Neural cell (in vitro differentiated cells): ENCODE measurements at regions not wholly inside any gene's neighbourhood (a gene's known extent, or its start where the extent isn't known, plus 50 kb on each side); places are given as distances from the start of the nearest gene placed in this dataset.

Source experiments
- H2AFZ ChIP-seq: fragments of 200-600, 300-800 bp; sonication (generic), shearing (Covaris generic); 2 replicates; pipeline ENCODE4 v1.6.0; 2014; ENCODE audit warnings: low read depth, mild to moderate bottlenecking, antibody characterized with exemption, low read length, moderate library complexity
- H3F3A ChIP-seq: fragments of 200-600 bp; shearing (Covaris generic); 2 replicates; pipeline ENCODE4 v1.6.1; 2016; ENCODE audit warnings: mild to moderate bottlenecking, moderate library complexity, mixed read lengths, antibody characterized with exemption, low read length; ENCODE audit not compliant: insufficient read depth, poor library complexity, severe bottlenecking
- H3K27ac ChIP-seq: fragments of 200-600, 300-800 bp; sonication (generic), shearing (Covaris generic); 2 replicates; pipeline ENCODE4 v1.5.1; 2014; ENCODE audit warnings: mild to moderate bottlenecking, low read length, moderate library complexity
- H3K27me3 ChIP-seq: fragments of 300-800, 200-600 bp; sonication (generic), shearing (Covaris generic); 2 replicates; pipeline ENCODE4 v1.6.0; 2014; ENCODE audit warnings: mild to moderate bottlenecking, low read depth, low read length, moderate library complexity; ENCODE audit not compliant: insufficient read depth
- H3K36me3 ChIP-seq: fragments of 300-800, 200-600 bp; sonication (generic), shearing (Covaris generic); 2 replicates; pipeline ENCODE4 v1.5.1; 2014; ENCODE audit warnings: mild to moderate bottlenecking, antibody characterized with exemption, low read length, moderate library complexity; ENCODE audit not compliant: insufficient read depth
- H3K4me2 ChIP-seq: fragments of 300-800, 200-600 bp; sonication (generic), shearing (Covaris generic); 2 replicates; pipeline ENCODE4 v1.6.0; 2014; ENCODE audit warnings: mild to moderate bottlenecking, low read length
- H3K4me3 ChIP-seq: fragments of 300-800, 200-600 bp; sonication (generic), shearing (Covaris generic); 2 replicates; pipeline ENCODE4 v1.5.1; 2014; ENCODE audit warnings: mild to moderate bottlenecking, low read length, moderate library complexity
- H3K79me2 ChIP-seq: fragments of 200-600 bp; shearing (Covaris generic); replicated peaks from 2 replicates; pipeline ENCODE4 v1.6.0; 2014; ENCODE audit warnings: mild to moderate bottlenecking, low read length, moderate library complexity; ENCODE audit not compliant: insufficient read depth
- H3K9ac ChIP-seq: fragments of 300-800, 200-600 bp; sonication (generic), shearing (Covaris generic); 2 replicates; pipeline ENCODE4 v1.6.1; 2016; ENCODE audit warnings: mild to moderate bottlenecking, low read length, mixed read lengths
- H3K9me2 ChIP-seq: fragments of 200-600 bp; shearing (Covaris generic); 2 replicates; pipeline ENCODE4 v1.6.1; 2016; ENCODE audit warnings: mild to moderate bottlenecking, low read length, mixed read lengths; ENCODE audit not compliant: insufficient read depth
- H3K9me3 ChIP-seq: fragments of 200-600, 300-800 bp; sonication (generic), shearing (Covaris generic); 2 replicates; pipeline ENCODE4 v1.6.1; 2016; ENCODE audit warnings: mild to moderate bottlenecking, mixed run types, low read length, moderate library complexity, mixed read lengths
- H4K20me1 ChIP-seq: fragments of 200-600 bp; shearing (Covaris generic); 2 replicates; pipeline ENCODE4 v1.6.1; 2016; ENCODE audit warnings: mild to moderate bottlenecking, mixed run types; ENCODE audit not compliant: insufficient read depth
- CTCF ChIP-seq: fragments of 450-650 bp; IDR thresholded peaks from 2 replicates; pipeline ENCODE4 v1.5.1; 2014; ENCODE audit warnings: antibody characterized with exemption, mild to moderate bottlenecking, moderate library complexity; ENCODE audit not compliant: poor library complexity, severe bottlenecking
- EP300 ChIP-seq: fragments of 450-650 bp; conservative IDR thresholded peaks from 2 replicates; pipeline ENCODE4 v1.6.1; 2014; ENCODE audit warnings: antibody characterized with exemption, mild to moderate bottlenecking, moderate library complexity; ENCODE audit not compliant: poor library complexity, severe bottlenecking
- EZH2 ChIP-seq: fragments of 200-600, 300-800 bp; shearing (Covaris generic), sonication (generic); IDR thresholded peaks from 2 replicates; pipeline ENCODE4 v1.6.1; 2014; ENCODE audit warnings: antibody characterized with exemption, low read length, borderline replicate concordance, mild to moderate bottlenecking; ENCODE audit not compliant: insufficient read depth, poor library complexity, severe bottlenecking
- MXI1 ChIP-seq: fragments of 450-650 bp; conservative IDR thresholded peaks from 2 replicates; pipeline ENCODE4 v1.6.1; 2014; ENCODE audit warnings: antibody characterized with exemption, mild to moderate bottlenecking; ENCODE audit not compliant: poor library complexity, severe bottlenecking
- POLR2AphosphoS5 ChIP-seq: IDR thresholded peaks from 2 replicates; pipeline ENCODE4 v1.6.1; 2012
- RAD21 ChIP-seq: fragments of 450-650 bp; conservative IDR thresholded peaks from 2 replicates; pipeline ENCODE4 v1.6.1; 2014; ENCODE audit warnings: antibody characterized with exemption, mild to moderate bottlenecking, moderate library complexity
- SMC3 ChIP-seq: fragments of 450-650 bp; conservative IDR thresholded peaks from 2 replicates; pipeline ENCODE4 v1.6.1; 2014; ENCODE audit warnings: antibody characterized with exemption, mild to moderate bottlenecking, moderate library complexity; ENCODE audit not compliant: poor library complexity
- TAF1 ChIP-seq: IDR thresholded peaks from 2 replicates; pipeline ENCODE4 v1.6.1; 2012; ENCODE audit warnings: low read depth
- TF ChIP-seq, protein P1 (sequence below): IDR thresholded peaks from 2 replicates; pipeline ENCODE4 v1.6.1; 2012; ENCODE audit warnings: borderline replicate concordance

- peaks cover 10% of the 10 kb centered on the region for H3K27me3 ChIP-seq
These were observed 197.5 kb downstream of the BUB3 start for GRCh38 chr10:123351715-123352114.

DNA sequence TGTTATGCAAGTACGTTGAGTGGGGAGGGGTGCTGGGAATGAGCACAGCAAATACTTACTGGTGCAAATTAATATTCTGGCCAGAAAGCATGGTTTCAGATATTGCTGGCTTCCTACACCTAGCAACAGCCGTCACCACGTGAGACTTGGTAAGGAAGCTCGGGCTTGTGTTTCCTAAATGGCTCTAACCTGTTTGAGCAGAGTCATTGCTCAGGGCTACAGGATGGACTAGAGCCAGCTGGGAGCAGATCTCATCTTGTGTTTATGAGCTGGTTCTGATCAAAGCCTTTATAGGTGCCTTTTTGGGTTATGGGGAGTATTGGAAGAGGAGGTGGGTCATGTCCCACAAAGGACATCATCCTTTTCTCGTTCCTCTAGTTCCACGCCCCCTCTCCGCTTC, 200.3 kb downstream of the BUB3 start:
- H3F3A ChIP-seq: no peaks in the 10 kb centered on the region
- H3K27me3 ChIP-seq: peaks cover 29% of the 10 kb centered on the region
- no peak overlapping the region for H2AFZ ChIP-seq
- H3K27ac ChIP-seq: no peak overlapping the region
- no peaks in the 10 kb centered on the region for H3K9me3 ChIP-seq
- no peak overlapping the region for H3K4me2 ChIP-seq
- H3K9me2 ChIP-seq: no peaks in the 10 kb centered on the region
- H3K79me2 ChIP-seq: no peaks in the 10 kb centered on the region
- no peak overlapping the region for H3K9ac ChIP-seq
- no peaks in the 10 kb centered on the region for H3K36me3 ChIP-seq
- TF ChIP-seq EP300 (no peak), TAF1 (no peak)
- no peak overlapping the region for H3K4me3 ChIP-seq
- H4K20me1 ChIP-seq: no peaks in the 10 kb centered on the region

More at GRCh38 chr10:123351715-123352114, 197.5 kb downstream of the BUB3 start:
- H3K9me3 ChIP-seq: no peaks in the 10 kb centered on the region
- no peak overlapping the region for H2AFZ ChIP-seq
- H3F3A ChIP-seq: no peaks in the 10 kb centered on the region
- no peaks in the 10 kb centered on the region for H4K20me1 ChIP-seq
- no peak overlapping the region for H3K9ac ChIP-seq
- no peaks in the 10 kb centered on the region for H3K79me2 ChIP-seq
- no peaks in the 10 kb centered on the region for H3K36me3 ChIP-seq
- no peaks in the 10 kb centered on the region for H3K9me2 ChIP-seq
- no peak overlapping the region for H3K4me3 ChIP-seq
- TF ChIP-seq, protein P1, sequence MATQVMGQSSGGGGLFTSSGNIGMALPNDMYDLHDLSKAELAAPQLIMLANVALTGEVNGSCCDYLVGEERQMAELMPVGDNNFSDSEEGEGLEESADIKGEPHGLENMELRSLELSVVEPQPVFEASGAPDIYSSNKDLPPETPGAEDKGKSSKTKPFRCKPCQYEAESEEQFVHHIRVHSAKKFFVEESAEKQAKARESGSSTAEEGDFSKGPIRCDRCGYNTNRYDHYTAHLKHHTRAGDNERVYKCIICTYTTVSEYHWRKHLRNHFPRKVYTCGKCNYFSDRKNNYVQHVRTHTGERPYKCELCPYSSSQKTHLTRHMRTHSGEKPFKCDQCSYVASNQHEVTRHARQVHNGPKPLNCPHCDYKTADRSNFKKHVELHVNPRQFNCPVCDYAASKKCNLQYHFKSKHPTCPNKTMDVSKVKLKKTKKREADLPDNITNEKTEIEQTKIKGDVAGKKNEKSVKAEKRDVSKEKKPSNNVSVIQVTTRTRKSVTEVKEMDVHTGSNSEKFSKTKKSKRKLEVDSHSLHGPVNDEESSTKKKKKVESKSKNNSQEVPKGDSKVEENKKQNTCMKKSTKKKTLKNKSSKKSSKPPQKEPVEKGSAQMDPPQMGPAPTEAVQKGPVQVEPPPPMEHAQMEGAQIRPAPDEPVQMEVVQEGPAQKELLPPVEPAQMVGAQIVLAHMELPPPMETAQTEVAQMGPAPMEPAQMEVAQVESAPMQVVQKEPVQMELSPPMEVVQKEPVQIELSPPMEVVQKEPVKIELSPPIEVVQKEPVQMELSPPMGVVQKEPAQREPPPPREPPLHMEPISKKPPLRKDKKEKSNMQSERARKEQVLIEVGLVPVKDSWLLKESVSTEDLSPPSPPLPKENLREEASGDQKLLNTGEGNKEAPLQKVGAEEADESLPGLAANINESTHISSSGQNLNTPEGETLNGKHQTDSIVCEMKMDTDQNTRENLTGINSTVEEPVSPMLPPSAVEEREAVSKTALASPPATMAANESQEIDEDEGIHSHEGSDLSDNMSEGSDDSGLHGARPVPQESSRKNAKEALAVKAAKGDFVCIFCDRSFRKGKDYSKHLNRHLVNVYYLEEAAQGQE: no peak
- no peak for TF ChIP-seq EZH2
- no peak for TF ChIP-seq SMC3
- no peak for TF ChIP-seq MXI1
- no peak for TF ChIP-seq RAD21
- TF ChIP-seq TAF1: no peak
- no peak for TF ChIP-seq CTCF
- no peak for TF ChIP-seq POLR2AphosphoS5
- no peak for TF ChIP-seq EP300
- no peak overlapping the region for H3K27ac ChIP-seq
- H3K4me2 ChIP-seq: no peak overlapping the region
